ENCODE measurements at regions not wholly inside any gene's neighbourhood (a gene's known extent, or its start where the extent isn't known, plus 50 kb on each side); places are given as distances from the start of the nearest gene placed in this dataset.
"Not testable (repeated sequence)": the region's sequence is repeated elsewhere in the genome, so short reads cannot be mapped to it uniquely, and the experiment has no call there.

GRCh38 chr13:82291852-82292251, 1590.4 kb downstream of the SLITRK1 start:
- DNase-seq, result no peak

- DNase-seq, result no peak
Measured at GRCh38 chr13:82275644-82276043, 1606.6 kb downstream of the SLITRK1 start.

GRCh38 chr13:82259284-82259683, 1623.0 kb downstream of the SLITRK1 start:
- DNase-seq, result no peak

DNA sequence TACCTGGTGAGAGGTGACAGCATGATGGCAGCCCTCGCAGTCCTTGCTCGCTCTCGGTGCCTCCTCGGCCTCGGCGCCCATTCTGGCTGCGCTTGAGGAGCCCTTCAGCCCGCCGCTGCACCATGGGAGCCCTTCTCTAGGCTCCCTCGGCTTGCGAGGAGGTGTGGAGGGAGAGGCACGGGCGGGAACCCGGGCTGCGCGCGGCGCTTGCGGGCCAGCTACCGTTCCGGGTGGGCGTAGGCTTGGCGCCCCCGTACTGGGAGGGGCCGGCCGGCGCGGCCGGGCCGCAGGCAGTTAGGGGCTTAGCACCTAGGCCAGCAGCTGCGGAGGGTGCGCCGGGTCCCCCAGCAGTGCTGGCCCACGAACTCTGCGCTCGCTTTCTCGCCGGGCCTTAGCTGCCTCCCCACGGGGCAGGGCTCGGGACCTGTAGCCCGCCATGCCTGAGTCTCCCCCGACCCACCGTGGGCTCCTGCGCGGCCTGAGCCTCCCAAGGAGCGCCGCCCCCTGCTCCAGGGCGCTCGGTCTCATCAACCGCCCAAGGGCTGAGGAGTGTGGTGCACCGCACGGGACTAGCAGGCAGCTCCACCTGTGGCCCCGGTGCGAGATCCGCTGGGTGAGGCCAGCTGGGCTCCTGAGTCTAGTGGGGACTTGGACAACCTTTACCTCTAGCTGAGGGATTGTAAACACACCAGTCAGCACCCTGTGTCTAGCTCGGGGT, 1624.3 kb downstream of the SLITRK1 start:
- no peak for DNase-seq

GRCh38 chr13:82248762-82249161, 1633.5 kb downstream of the SLITRK1 start:
- no peak for DNase-seq

GRCh38 chr13:82245860-82246259, 1636.4 kb downstream of the SLITRK1 start:
- no peak for DNase-seq

DNA sequence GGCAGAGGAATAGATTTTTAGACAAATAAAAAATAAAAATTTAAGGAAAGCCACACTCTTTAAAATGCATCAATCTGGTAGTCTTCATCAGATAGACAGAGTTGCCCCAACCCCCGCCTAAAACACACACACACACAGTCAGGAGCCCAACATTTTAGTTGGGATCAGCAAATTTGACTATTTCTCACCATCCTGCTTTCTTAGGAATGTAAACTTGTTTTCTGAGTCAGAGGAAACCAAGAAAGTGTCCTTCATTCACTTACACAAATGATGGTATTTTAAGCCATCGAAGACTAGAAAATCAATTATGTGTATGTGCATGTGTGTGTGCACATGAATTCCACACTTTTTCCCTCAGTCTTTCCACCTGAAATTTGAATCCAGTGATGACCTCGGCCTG, 1657.5 kb downstream of the SLITRK1 start:
- DNase-seq, result no peak

DNA sequence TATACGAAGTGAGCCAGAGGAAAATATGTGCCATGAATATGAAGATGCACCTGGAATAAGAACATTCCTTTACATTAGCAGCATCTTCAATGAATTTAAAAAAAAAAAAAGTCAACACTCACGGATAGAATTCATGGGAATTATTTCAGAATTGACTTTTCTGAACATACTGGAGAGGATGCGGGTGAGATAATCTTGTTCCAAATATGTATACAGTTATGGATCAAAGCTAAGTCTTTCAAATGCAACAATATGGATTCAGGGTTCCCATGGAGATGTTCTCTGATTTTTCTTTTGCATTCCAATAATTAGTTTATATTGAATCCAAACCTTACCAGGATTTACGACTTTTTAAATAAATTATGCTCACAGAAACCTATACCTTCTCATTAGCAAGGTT, 1660.7 kb downstream of the SLITRK1 start:
- DNase-seq, result no peak

DNA sequence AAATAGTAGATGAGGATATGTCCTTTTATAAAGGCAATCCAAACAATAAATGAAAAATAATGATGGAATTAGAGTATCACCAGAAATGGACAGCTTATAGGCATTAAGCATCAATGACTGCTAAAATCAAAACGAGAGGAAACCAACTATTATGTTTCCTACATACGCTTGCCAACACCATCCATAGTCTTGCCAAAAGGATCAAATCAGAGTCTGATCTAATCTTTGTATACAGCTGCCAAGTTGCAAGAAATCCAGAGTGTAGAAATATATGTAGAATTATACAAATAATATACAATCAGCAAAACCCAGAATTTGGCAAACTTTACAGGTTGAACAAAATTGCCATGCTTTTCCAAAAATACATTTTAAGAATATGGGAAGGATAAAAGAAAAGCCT, 1661.6 kb downstream of the SLITRK1 start:
- no peak for DNase-seq

GRCh38 chr13:82216165-82216564, 1666.1 kb downstream of the SLITRK1 start:
- no peak for DNase-seq

- no peak for DNase-seq
Measured at GRCh38 chr13:82214341-82214740, 1667.9 kb downstream of the SLITRK1 start.

DNA sequence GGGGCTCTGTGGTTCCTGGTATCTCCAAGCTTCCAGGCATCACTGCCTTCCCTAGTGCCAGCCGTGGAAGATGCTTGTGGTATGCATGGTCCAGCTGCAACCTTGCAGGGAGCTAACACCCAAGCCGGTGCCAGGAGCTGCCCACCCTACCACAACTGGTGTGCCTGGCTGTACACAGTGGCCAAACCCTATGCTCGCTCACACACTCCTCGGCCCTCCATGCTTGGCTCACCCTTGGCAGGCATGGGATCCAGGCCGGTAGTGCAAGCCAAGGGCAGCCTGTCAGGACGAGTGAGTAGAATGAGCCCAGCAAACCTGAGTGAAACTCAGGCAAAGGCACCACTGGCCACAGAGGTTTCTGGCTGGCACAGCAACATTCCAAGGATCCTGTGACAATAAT, 1676.0 kb downstream of the SLITRK1 start:
- no peak for DNase-seq

GRCh38 chr13:82202398-82202797, 1679.9 kb downstream of the SLITRK1 start:
- DNase-seq, result no peak

GRCh38 chr13:82196087-82196486, 1686.2 kb downstream of the SLITRK1 start:
- DNase-seq, result no peak

DNA sequence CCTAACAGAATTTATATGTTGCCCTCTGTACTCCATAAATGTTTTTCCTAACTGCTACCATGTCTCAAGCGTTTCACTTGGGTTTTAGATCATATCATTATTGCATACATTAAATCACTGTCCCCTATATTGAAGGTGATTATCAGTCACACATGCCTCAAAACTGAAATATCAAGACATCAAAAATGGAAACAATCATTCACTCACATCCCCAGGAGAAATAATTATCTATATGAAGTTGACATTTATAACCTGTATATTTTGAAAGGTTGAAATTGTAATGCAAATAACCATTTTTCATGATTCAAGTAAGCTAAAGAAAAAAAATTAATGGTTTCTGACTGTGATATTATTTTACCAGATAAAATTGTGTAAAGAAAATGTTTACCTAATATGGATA, 1695.0 kb downstream of the SLITRK1 start:
- DNase-seq, result no peak

GRCh38 chr13:82176751-82177150, 1705.5 kb downstream of the SLITRK1 start:
- no peak for DNase-seq

- no peak for DNase-seq
Measured at GRCh38 chr13:82165396-82166174, 1716.7 kb downstream of the SLITRK1 start.

DNA sequence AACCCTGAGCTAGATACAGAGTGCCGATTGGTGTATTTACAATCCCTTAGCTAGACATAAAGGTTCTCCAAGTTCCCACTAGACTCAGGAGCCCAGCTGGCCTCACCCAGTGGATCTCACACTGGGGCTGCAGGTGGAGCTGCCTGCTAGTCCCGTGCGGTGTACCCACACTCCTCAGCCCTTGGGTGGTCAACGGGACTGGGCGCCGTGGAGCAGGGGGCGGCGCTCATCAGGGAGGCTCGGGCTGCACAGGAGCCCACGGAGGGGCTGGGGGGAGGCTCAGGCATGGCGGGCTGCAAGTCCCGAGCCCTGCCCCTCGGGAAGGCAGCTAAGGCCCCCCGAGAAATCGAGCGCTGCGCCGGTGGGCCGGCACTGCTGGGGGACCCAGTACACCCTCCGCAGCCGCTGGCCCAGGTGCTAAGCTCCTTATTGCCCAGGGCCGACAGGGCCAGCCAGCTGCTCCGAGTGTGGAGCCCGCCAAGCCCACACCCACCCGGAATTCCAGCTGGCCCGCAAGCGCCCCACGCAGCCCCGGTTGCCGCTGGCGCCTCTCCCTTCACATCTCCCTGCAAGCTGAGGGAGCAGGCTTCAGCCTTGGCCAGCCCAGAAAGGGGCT, 1717.4 kb downstream of the SLITRK1 start:
- not testable (repeated sequence) for DNase-seq

DNA sequence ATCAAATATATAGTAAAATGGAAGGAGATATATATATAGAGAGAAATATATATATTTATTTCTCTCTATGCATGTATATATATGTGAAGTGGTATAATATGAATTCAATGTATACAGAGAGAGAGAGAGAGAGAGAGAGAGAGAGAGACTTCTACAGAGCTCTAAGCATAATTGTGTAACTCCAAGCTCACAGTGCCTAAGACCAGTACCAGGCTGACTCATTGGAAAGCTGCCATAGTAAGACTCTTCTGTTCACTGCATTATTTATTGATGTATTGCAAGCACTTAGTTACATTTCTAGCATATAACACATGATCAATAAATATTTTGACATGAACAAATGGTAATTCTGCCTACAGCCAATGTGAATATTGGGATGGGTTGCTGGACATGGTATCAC, 1734.7 kb downstream of the SLITRK1 start:
- DNase-seq, result no peak

- DNase-seq, result no peak
Measured at GRCh38 chr13:82136880-82137279, 1745.4 kb downstream of the SLITRK1 start.

DNA sequence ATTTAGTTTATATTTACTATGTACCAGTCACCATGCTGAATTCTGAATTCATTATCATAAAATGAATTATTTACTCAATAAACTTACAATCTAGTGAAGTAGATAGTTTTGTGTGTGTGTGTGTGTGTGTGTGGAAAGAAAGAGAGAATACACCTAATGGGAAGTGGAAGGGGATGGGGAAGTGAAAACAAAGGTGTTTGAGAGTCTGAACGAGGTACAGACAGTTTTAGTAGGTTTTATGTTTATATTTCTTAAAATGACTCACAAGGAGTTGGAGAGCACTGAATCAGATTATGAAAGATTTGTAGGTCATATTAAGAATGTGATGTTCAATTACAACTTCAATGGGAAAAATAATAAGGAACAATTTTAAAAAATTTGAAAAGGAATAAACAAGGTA, 1753.0 kb downstream of the SLITRK1 start:
- DNase-seq, result no peak

- DNase-seq, result no peak
Measured at GRCh38 chr13:82118589-82118988, 1763.7 kb downstream of the SLITRK1 start.

- DNase-seq, result peak; percentile 78
Measured at GRCh38 chr13:82116422-82116989, 1765.8 kb downstream of the SLITRK1 start.

DNA sequence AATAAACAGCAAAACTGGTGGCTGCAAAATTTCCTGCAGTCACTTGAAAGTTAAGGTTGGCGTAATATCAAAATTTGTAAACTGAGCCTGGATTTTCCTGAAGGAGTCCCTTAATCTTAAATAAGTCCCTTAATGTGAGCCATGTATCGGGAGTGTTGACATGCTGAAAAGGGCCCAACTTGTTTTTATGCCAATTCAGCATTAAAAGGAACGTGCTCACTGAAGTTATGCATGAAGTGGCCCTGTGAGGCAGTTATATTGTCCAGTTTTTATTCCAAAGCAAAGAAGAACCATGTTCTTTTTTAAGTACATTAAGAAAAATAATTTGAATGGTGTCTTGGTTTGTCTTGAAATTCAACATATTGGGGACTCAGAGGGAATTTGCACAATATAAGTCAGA, 1766.9 kb downstream of the SLITRK1 start:
- DNase-seq, result no peak
